ENCODE measurements at regions not wholly inside any gene's neighbourhood (a gene's known extent, or its start where the extent isn't known, plus 50 kb on each side); places are given as distances from the start of the nearest gene placed in this dataset.

GRCh38 chr2:172261292-172261691 lies 158.6 kb upstream of the DLX2 start:
- no peak overlapping the region for H4K91ac ChIP-seq (replicated peaks; ENCODE audit: insufficient read length, low read length)
- no peak overlapping the region for H2AK5ac ChIP-seq (ENCODE audit: low read depth, low read length)
- H3K27me3 ChIP-seq (replicated peaks in 1 of 4; ENCODE audit: control insufficient read depth in 3 of 4, extremely low read depth in 1 of 4, insufficient read depth in 3 of 4, low read length in 3 of 4): no peaks in the 10 kb centered on the region
- H3K27ac ChIP-seq (ENCODE audit: low read depth, low read length): no peak overlapping the region
- peak overlapping the region; percentile 2; the same call in 1 of the 2 replicates for H2BK20ac ChIP-seq (ENCODE audit: low read length)
- DNase-seq (ENCODE audit: low read depth in 1 of 2, low spot score in 2 of 2) (no peak), FAIRE-seq (no peak)
- no peak overlapping the region for H2BK5ac ChIP-seq (ENCODE audit: low read depth, low read length)
- peaks cover 2 to 10% (median 4%) of the 10 kb centered on the region in 4 experiments; a peak in 3 of 7 replicates for H3K4me1 ChIP-seq (replicated peaks in 1 of 4; ENCODE audit: control insufficient read depth in 3 of 4, insufficient read depth in 4 of 4, low read length in 3 of 4)
- no peaks in the 10 kb centered on the region for H4K20me1 ChIP-seq (replicated peaks in 1 of 2; ENCODE audit: control insufficient read depth in 1 of 2, insufficient read depth in 2 of 2, low read length in 2 of 2)
- no peak overlapping the region for H2BK12ac ChIP-seq (ENCODE audit: low read depth, low read length)
- H3K23me2 ChIP-seq (ENCODE audit: low read depth, low read length): no peaks in the 10 kb centered on the region
- no peak overlapping the region for H3K23ac ChIP-seq (ENCODE audit: insufficient read length)
- no peak overlapping the region for H4K5ac ChIP-seq (ENCODE audit: insufficient read length, low read depth, low read length)
- no peak overlapping the region for H3K18ac ChIP-seq (ENCODE audit: extremely low read depth, low read length)
- H3K9me3 ChIP-seq (ENCODE audit: insufficient read depth in 2 of 2, low read depth in 1 of 2, low read length in 1 of 2): no peaks in the 10 kb centered on the region
- H3K56ac ChIP-seq (replicated peaks; ENCODE audit: insufficient read length, low read depth, low read length): no peak overlapping the region
- H3K4me2 ChIP-seq (ENCODE audit: insufficient read depth in 1 of 2, low read depth in 2 of 2, low read length in 2 of 2): no peak overlapping the region
- 100% methylated on average over 1 of the region's 1 CpG; no CpG with 5 or more reads in 1 of the 2 experiments for WGBS, 2 experiments (ENCODE audit: extremely low coverage in 1 of 2, insufficient coverage in 1 of 2, insufficient read length in 1 of 2, insufficient replicate concordance in 2 of 2, low coverage in 1 of 2, low lambda C conversion rate in 2 of 2, missing lambda C conversion rate in 1 of 2)
- no peaks in the 10 kb centered on the region for H3K79me1 ChIP-seq (ENCODE audit: low read depth, low read length)
- H3K4ac ChIP-seq (replicated peaks; ENCODE audit: insufficient read length, low read depth, low read length): no peak overlapping the region
- H3K14ac ChIP-seq (ENCODE audit: insufficient read length): no peak overlapping the region
- ChIA-PET POLR2A (ENCODE audit: partially characterized antibody) (no interaction called here), CTCF (ENCODE audit: partially characterized antibody) (interaction anchor here (1.2 kb wide), 1 partner anchor 10 kb away, joined by 3 read pairs; no protein-coding TSS in a partner anchor)
- H3K79me2 ChIP-seq (ENCODE audit: control insufficient read depth in 1 of 2, insufficient read depth in 2 of 2, low read length in 2 of 2): no peaks in the 10 kb centered on the region
- no peak overlapping the region for H2AFZ ChIP-seq (ENCODE audit: low read length)
- H3K4me3 ChIP-seq (ENCODE audit: extremely low read depth in 1 of 4, insufficient read depth in 2 of 4, low read depth in 3 of 4, low read length in 4 of 4): no peak overlapping the region
- H2BK120ac ChIP-seq (replicated peaks; ENCODE audit: low read depth, low read length): no peak overlapping the region
- no peak overlapping the region for H4K8ac ChIP-seq (ENCODE audit: extremely low read depth, insufficient read depth, low read length)
- no peaks in the 10 kb centered on the region for H3K36me3 ChIP-seq (ENCODE audit: control insufficient read depth in 2 of 4, insufficient read depth in 4 of 4, low read length in 3 of 4)
- no peak overlapping the region for H2BK15ac ChIP-seq (ENCODE audit: low read length)
- H3K9ac ChIP-seq (replicated peaks in 1 of 4; ENCODE audit: extremely low read depth in 1 of 4, low read depth in 3 of 4, low read length in 3 of 4): no peak overlapping the region
- no peak for TF ChIP-seq SP1 (IDR thresholded peaks at IDR 0.05; ENCODE audit: low read depth, low read length)
